ENCODE measurements at regions not wholly inside any gene's neighbourhood (a gene's known extent, or its start where the extent isn't known, plus 50 kb on each side); places are given as distances from the start of the nearest gene placed in this dataset.

GRCh38 chr2:128986867-128987268 is 668.2 kb upstream of the HS6ST1 start:
- TF ChIP-seq, protein P1, sequence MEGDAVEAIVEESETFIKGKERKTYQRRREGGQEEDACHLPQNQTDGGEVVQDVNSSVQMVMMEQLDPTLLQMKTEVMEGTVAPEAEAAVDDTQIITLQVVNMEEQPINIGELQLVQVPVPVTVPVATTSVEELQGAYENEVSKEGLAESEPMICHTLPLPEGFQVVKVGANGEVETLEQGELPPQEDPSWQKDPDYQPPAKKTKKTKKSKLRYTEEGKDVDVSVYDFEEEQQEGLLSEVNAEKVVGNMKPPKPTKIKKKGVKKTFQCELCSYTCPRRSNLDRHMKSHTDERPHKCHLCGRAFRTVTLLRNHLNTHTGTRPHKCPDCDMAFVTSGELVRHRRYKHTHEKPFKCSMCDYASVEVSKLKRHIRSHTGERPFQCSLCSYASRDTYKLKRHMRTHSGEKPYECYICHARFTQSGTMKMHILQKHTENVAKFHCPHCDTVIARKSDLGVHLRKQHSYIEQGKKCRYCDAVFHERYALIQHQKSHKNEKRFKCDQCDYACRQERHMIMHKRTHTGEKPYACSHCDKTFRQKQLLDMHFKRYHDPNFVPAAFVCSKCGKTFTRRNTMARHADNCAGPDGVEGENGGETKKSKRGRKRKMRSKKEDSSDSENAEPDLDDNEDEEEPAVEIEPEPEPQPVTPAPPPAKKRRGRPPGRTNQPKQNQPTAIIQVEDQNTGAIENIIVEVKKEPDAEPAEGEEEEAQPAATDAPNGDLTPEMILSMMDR (IDR thresholded peaks at IDR 0.05; ENCODE audit: insufficient read depth, low read depth, low read length, missing control alignments): no peak
- peak; percentile 27 for DNase-seq (ENCODE audit: low read depth)
- H3K4me3 ChIP-seq (ENCODE audit: low read length): no peak overlapping the region

- no peak for DNase-seq (ENCODE audit: low read depth)
- TF ChIP-seq, protein P1 (IDR thresholded peaks at IDR 0.05; ENCODE audit: insufficient read depth, low read depth, low read length, missing control alignments): no peak
- H3K4me3 ChIP-seq (ENCODE audit: low read length): no peak overlapping the region
Measured at GRCh38 chr2:128988326-128988725, 669.7 kb upstream of the HS6ST1 start.

GRCh38 chr2:128988967-128989366 is 670.3 kb upstream of the HS6ST1 start:
- no peak for DNase-seq (ENCODE audit: low read depth)
- TF ChIP-seq, protein P1 (IDR thresholded peaks at IDR 0.05; ENCODE audit: insufficient read depth, low read depth, low read length, missing control alignments): no peak
- no peak overlapping the region for H3K4me3 ChIP-seq (ENCODE audit: low read length)

- H3K4me3 ChIP-seq (ENCODE audit: low read length): no peak overlapping the region
- DNase-seq (ENCODE audit: low read depth): no peak
- TF ChIP-seq, protein P1 (IDR thresholded peaks at IDR 0.05; ENCODE audit: insufficient read depth, low read depth, low read length, missing control alignments): no peak
Measured at GRCh38 chr2:128995086-128995485, 676.4 kb upstream of the HS6ST1 start.

GRCh38 chr2:128996078-128996477 is 677.4 kb upstream of the HS6ST1 start:
- H3K4me3 ChIP-seq (ENCODE audit: low read length): no peak overlapping the region
- DNase-seq (ENCODE audit: low read depth): no peak
- TF ChIP-seq, protein P1 (IDR thresholded peaks at IDR 0.05; ENCODE audit: insufficient read depth, low read depth, low read length, missing control alignments): no peak

DNA sequence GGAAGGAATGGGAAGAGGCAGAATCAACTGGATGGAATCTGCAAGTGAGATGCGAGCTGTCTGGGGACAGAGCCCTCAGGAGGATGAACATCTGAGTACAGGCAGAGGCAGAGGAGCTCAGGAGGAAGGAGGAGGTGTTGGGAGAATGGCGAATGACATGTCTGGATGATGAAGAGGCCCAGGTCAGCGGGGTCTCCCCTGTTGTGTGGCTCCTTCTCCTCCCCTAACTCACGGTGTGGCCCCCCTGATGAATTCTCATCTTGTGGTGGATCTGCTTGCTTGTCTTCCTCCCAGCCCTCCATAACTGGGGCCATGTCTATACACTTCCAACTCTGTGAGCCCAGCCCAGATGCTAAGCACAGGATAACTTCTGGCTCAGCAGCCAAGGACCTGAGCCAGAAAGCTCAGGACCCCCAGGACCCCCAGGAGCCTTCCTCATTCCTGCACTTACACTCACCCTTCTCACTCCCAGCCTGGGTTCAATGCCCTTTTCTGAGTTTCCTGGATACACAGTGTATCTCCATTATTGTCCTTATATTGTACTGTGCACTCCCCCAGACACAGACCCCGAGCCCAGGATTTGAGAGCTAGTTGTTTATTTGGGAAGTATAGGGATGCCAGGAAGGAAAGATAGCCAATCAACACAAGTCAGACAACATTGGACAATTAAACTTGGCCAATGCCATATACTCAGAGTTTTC is 678.6 kb upstream of the HS6ST1 start:
- no peak overlapping the region for H3K4me3 ChIP-seq (ENCODE audit: low read length)
- TF ChIP-seq, protein P1 (IDR thresholded peaks at IDR 0.05; ENCODE audit: insufficient read depth, low read depth, low read length, missing control alignments): no peak
- no peak for DNase-seq (ENCODE audit: low read depth)

DNA sequence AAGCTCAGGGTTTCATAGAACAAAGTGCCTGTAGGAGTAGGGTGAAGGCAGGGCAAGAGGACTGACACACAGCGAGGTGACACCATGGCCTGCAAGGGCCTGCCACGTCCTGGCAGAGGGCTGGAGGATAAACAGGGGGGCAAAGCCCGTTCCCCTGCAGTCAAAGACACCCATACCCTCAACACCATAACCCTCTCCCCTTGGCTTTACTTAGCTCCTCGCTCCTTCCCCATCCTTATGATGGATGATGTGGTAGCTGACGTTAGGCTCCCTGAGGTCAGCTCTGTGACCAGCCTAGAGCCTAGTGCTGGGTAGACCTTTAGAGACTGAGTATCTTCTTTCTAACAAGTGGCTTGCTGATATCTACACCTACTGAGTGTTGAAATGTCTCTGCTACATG is 683.3 kb upstream of the HS6ST1 start:
- TF ChIP-seq, protein P1 (IDR thresholded peaks at IDR 0.05; ENCODE audit: insufficient read depth, low read depth, low read length, missing control alignments): no peak
- no peak for DNase-seq (ENCODE audit: low read depth)
- no peak overlapping the region for H3K4me3 ChIP-seq (ENCODE audit: low read length)

Data from epithelial cell of esophagus (primary cell).